GM12892 (cell line): ENCODE measurements at regions not wholly inside any gene's neighbourhood (a gene's known extent, or its start where the extent isn't known, plus 50 kb on each side); places are given as distances from the start of the nearest gene placed in this dataset.

Experiments
- POLR2A ChIP-seq: IDR thresholded peaks from 2 replicates; pipeline ENCODE4 v1.6.1; 2011; ENCODE audit warnings: low read depth, low read length, control low read depth
- TAF1 ChIP-seq: IDR thresholded peaks from 2 replicates; pipeline ENCODE4 v1.6.1; 2011; ENCODE audit warnings: low read depth, mild to moderate bottlenecking, control low read depth, low read length, borderline replicate concordance

GRCh38 chr5:168047669-168048111, 243.8 kb upstream of the WWC1 start:
- TF ChIP-seq POLR2A, result no peak
- no peak for TF ChIP-seq TAF1
